ENCODE measurements at regions not wholly inside any gene's neighbourhood (a gene's known extent, or its start where the extent isn't known, plus 50 kb on each side); places are given as distances from the start of the nearest gene placed in this dataset.

DNA sequence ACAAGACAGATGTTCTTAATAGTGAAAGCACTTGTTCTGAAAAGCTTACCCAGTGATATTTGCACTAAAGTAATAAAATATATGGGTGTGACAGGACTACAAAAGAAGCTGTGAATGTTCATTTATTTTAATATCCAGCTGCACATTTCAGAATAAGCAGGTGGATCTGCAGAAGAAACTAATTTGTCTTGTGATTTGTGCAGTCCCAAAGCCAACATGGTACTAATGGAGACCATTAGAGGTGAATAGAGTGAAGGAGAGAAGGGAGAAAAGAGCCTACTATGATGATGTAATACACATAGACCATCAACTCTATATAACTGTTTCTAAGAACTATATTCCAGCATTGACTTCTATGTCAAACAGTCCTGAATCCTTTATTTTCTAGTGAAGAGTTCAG, 362.8 kb downstream of the ISL1 start:
- H3K36me3 ChIP-seq (ENCODE audit: low read depth, missing control alignments): no peaks in the 10 kb centered on the region
- H3K27me3 ChIP-seq: no peaks in the 10 kb centered on the region
- TF ChIP-seq, protein P1, sequence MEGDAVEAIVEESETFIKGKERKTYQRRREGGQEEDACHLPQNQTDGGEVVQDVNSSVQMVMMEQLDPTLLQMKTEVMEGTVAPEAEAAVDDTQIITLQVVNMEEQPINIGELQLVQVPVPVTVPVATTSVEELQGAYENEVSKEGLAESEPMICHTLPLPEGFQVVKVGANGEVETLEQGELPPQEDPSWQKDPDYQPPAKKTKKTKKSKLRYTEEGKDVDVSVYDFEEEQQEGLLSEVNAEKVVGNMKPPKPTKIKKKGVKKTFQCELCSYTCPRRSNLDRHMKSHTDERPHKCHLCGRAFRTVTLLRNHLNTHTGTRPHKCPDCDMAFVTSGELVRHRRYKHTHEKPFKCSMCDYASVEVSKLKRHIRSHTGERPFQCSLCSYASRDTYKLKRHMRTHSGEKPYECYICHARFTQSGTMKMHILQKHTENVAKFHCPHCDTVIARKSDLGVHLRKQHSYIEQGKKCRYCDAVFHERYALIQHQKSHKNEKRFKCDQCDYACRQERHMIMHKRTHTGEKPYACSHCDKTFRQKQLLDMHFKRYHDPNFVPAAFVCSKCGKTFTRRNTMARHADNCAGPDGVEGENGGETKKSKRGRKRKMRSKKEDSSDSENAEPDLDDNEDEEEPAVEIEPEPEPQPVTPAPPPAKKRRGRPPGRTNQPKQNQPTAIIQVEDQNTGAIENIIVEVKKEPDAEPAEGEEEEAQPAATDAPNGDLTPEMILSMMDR (IDR thresholded peaks at IDR 0.05): no peak
- no peak for TF ChIP-seq POLR2A (IDR thresholded peaks at IDR 0.05)
- no peak overlapping the region for H3K4me3 ChIP-seq
- DNase-seq: no peak
- intact Hi-C loops (cut with DNase I; ENCODE audit: low total_unique reads): no loop called here
- no peaks in the 10 kb centered on the region for H3K9me3 ChIP-seq
- no peaks in the 10 kb centered on the region for H3K4me1 ChIP-seq
- no peak overlapping the region for H3K27ac ChIP-seq

DNA sequence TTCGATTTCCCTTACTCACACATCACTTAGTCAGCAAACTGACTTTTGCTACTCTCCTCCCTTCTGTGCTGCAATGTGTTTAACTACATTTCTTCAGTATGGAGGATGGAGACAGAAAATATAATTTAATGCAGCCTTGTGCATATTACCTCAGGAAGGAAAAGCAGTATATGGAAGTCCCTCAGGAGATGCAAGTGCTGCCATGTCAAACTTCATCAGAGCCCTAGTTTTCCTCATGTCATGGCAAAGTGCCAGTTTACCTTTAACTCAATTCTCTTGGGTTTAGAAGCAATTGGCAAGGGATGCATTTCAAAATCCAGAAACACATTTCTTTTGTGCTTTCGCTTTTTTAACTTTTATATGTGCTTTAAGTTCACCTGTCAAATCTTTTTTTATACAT, 365.4 kb downstream of the ISL1 start:
- no peak overlapping the region for H3K27ac ChIP-seq
- H3K4me1 ChIP-seq: no peaks in the 10 kb centered on the region
- intact Hi-C loops (cut with DNase I; ENCODE audit: low total_unique reads): no loop called here
- no peaks in the 10 kb centered on the region for H3K27me3 ChIP-seq
- WGBS, 2 donors: 90 to 94% methylated on average over 2 of the region's 2 CpGs
- DNase-seq: no peak
- no peaks in the 10 kb centered on the region for H3K36me3 ChIP-seq (ENCODE audit: low read depth, missing control alignments)
- no peak overlapping the region for H3K4me3 ChIP-seq
- TF ChIP-seq, protein P1 (IDR thresholded peaks at IDR 0.05): no peak
- no peak for TF ChIP-seq POLR2A (IDR thresholded peaks at IDR 0.05)
- no peaks in the 10 kb centered on the region for H3K9me3 ChIP-seq
